Effector memory CD8-positive, alpha-beta T cell (primary cell): ENCODE measurements at regions not wholly inside any gene's neighbourhood (a gene's known extent, or its start where the extent isn't known, plus 50 kb on each side); places are given as distances from the start of the nearest gene placed in this dataset.

Source experiments
- ATAC-seq: fragments of 150-1000 bp; cut with Tn5 transposase; replicated peaks from 2 replicates; pipeline ENCODE4 v1.10.0; 2021; ENCODE audit warnings: mild to moderate bottlenecking, moderate library complexity
- DNase-seq, 3 experiments: peaks; one replicate each; pipeline ENCODE4 v3.0.0; 2021
- H3K27ac Mint-ChIP-seq, 2 donors: one replicate each; pipeline ENCODE4 v1.8.0; 2022; ENCODE audit warnings: mild to moderate bottlenecking in 2 of 2, mixed read lengths in 2 of 2, moderate library complexity in 2 of 2
- H3K27me3 Mint-ChIP-seq, 2 donors: one replicate each; pipeline ENCODE4 v1.8.0; 2022; ENCODE audit warnings: mixed read lengths in 2 of 2
- H3K36me3 Mint-ChIP-seq: one replicate; pipeline ENCODE4 v1.8.0; 2022; ENCODE audit warnings: mild to moderate bottlenecking, moderate library complexity, mixed read lengths; ENCODE audit not compliant: insufficient read depth
- H3K4me1 Mint-ChIP-seq, 2 donors: one replicate each; pipeline ENCODE4 v1.8.0; 2022; ENCODE audit warnings: low read depth in 2 of 2, mixed read lengths in 2 of 2
- H3K4me3 Mint-ChIP-seq, 2 donors: one replicate each; pipeline ENCODE4 v1.8.0; 2022; ENCODE audit warnings: mild to moderate bottlenecking in 2 of 2, mixed read lengths in 2 of 2, moderate library complexity in 2 of 2
- H3K9me3 Mint-ChIP-seq, 2 donors: one replicate each; pipeline ENCODE4 v1.8.0; 2022; ENCODE audit warnings: mixed read lengths in 2 of 2

GRCh38 chr13:97520061-97520460 is 86.1 kb downstream of the RAP2A start:
- Mint-ChIP-seq H3K36me3 (no peaks in the 10 kb centered on the region), H3K27ac (no peak overlapping the region), H3K4me1 (no peaks in the 10 kb centered on the region), H3K4me3 (no peak overlapping the region), H3K9me3 (no peaks in the 10 kb centered on the region), H3K27me3 (peaks cover 0 to 12% of the 10 kb centered on the region in 2 donors)
- ATAC-seq (no peak), DNase-seq (no peak)

GRCh38 chr13:97520866-97521265 is 86.9 kb downstream of the RAP2A start:
- H3K4me1 Mint-ChIP-seq = no peaks in the 10 kb centered on the region
- no peak for ATAC-seq
- H3K36me3 Mint-ChIP-seq = no peaks in the 10 kb centered on the region
- no peak for DNase-seq
- H3K27ac Mint-ChIP-seq = no peak overlapping the region
- H3K27me3 Mint-ChIP-seq = peaks cover 0 to 12% of the 10 kb centered on the region in 2 donors
- H3K4me3 Mint-ChIP-seq = no peak overlapping the region
- no peaks in the 10 kb centered on the region for H3K9me3 Mint-ChIP-seq

GRCh38 chr13:97521726-97522125 is 87.8 kb downstream of the RAP2A start:
- Mint-ChIP-seq H3K27me3 (peaks cover 0 to 6% of the 10 kb centered on the region in 2 donors), H3K27ac (no peak overlapping the region), H3K9me3 (no peaks in the 10 kb centered on the region), H3K4me1 (no peaks in the 10 kb centered on the region), H3K36me3 (no peaks in the 10 kb centered on the region), H3K4me3 (no peak overlapping the region)
- no peak for DNase-seq
- no peak for ATAC-seq

GRCh38 chr13:97522243-97522642 is 88.3 kb downstream of the RAP2A start:
- H3K27ac Mint-ChIP-seq = no peak overlapping the region

GRCh38 chr13:97526556-97526955 is 92.6 kb downstream of the RAP2A start:
- H3K36me3 Mint-ChIP-seq = no peaks in the 10 kb centered on the region
- no peak for ATAC-seq
- H3K27me3 Mint-ChIP-seq = peaks cover 14 to 15% of the 10 kb centered on the region in 2 donors

More at GRCh38 chr13:97522243-97522642, 88.3 kb downstream of the RAP2A start:
- ATAC-seq = no peak
- Mint-ChIP-seq H3K4me3 (no peak overlapping the region), H3K4me1 (no peaks in the 10 kb centered on the region), H3K36me3 (no peaks in the 10 kb centered on the region), H3K27me3 (peaks cover 0 to 6% of the 10 kb centered on the region in 2 donors), H3K9me3 (no peaks in the 10 kb centered on the region)
- DNase-seq = no peak

GRCh38 chr13:97528518-97528917 is 94.5 kb downstream of the RAP2A start:
- DNase-seq (no peak), ATAC-seq (no peak)
- no peaks in the 10 kb centered on the region for H3K4me1 Mint-ChIP-seq
- H3K27ac Mint-ChIP-seq = no peak overlapping the region
- H3K36me3 Mint-ChIP-seq = no peaks in the 10 kb centered on the region
- H3K4me3 Mint-ChIP-seq = no peak overlapping the region
- H3K27me3 Mint-ChIP-seq = peaks cover 19 to 20% of the 10 kb centered on the region in 2 donors
- no peaks in the 10 kb centered on the region for H3K9me3 Mint-ChIP-seq

More at GRCh38 chr13:97526556-97526955, 92.6 kb downstream of the RAP2A start:
- DNase-seq = no peak
- no peaks in the 10 kb centered on the region for H3K9me3 Mint-ChIP-seq
- no peak overlapping the region for H3K4me3 Mint-ChIP-seq
- H3K27ac Mint-ChIP-seq = no peak overlapping the region
- no peaks in the 10 kb centered on the region for H3K4me1 Mint-ChIP-seq

GRCh38 chr13:97534540-97534939 is 100.6 kb downstream of the RAP2A start:
- no peak overlapping the region for H3K4me3 Mint-ChIP-seq
- peaks cover 20 to 25% of the 10 kb centered on the region in 2 donors for H3K27me3 Mint-ChIP-seq
- H3K27ac Mint-ChIP-seq = no peak overlapping the region
- no peak for ATAC-seq
- H3K4me1 Mint-ChIP-seq = no peaks in the 10 kb centered on the region
- H3K36me3 Mint-ChIP-seq = no peaks in the 10 kb centered on the region
- no peak for DNase-seq
- no peaks in the 10 kb centered on the region for H3K9me3 Mint-ChIP-seq

- H3K9me3 Mint-ChIP-seq = no peaks in the 10 kb centered on the region
- no peak for DNase-seq
Observed at GRCh38 chr13:97535614-97536013, 101.6 kb downstream of the RAP2A start.

GRCh38 chr13:97537110-97537509 is 103.1 kb downstream of the RAP2A start:
- H3K9me3 Mint-ChIP-seq = no peaks in the 10 kb centered on the region
- ATAC-seq = no peak
- H3K4me3 Mint-ChIP-seq = no peak overlapping the region
- DNase-seq = no peak
- H3K36me3 Mint-ChIP-seq = no peaks in the 10 kb centered on the region
- H3K27ac Mint-ChIP-seq = no peak overlapping the region
- H3K27me3 Mint-ChIP-seq = peaks cover 6 to 8% of the 10 kb centered on the region in 2 donors
- H3K4me1 Mint-ChIP-seq = no peaks in the 10 kb centered on the region

More at GRCh38 chr13:97535614-97536013, 101.6 kb downstream of the RAP2A start:
- Mint-ChIP-seq H3K27ac (no peak overlapping the region), H3K36me3 (no peaks in the 10 kb centered on the region), H3K4me1 (no peaks in the 10 kb centered on the region), H3K27me3 (peaks cover 16% of the 10 kb centered on the region in 2 donors), H3K4me3 (no peak overlapping the region)
- ATAC-seq = no peak

GRCh38 chr13:97538203-97538602 is 104.2 kb downstream of the RAP2A start:
- Mint-ChIP-seq H3K4me1 (no peaks in the 10 kb centered on the region), H3K4me3 (no peak overlapping the region), H3K9me3 (no peaks in the 10 kb centered on the region), H3K27me3 (peaks cover 10% of the 10 kb centered on the region in 2 donors), H3K36me3 (no peaks in the 10 kb centered on the region), H3K27ac (no peak overlapping the region)
- no peak for ATAC-seq
- DNase-seq = no peak

- H3K36me3 Mint-ChIP-seq = no peaks in the 10 kb centered on the region
- H3K9me3 Mint-ChIP-seq = no peaks in the 10 kb centered on the region
- no peaks in the 10 kb centered on the region for H3K4me1 Mint-ChIP-seq
- no peak for ATAC-seq
- DNase-seq = no peak
- H3K27me3 Mint-ChIP-seq = peaks cover 11 to 25% of the 10 kb centered on the region in 2 donors
- no peak overlapping the region for H3K4me3 Mint-ChIP-seq
- no peak overlapping the region for H3K27ac Mint-ChIP-seq
Observed at GRCh38 chr13:97539651-97540610, 106.0 kb downstream of the RAP2A start.

- Mint-ChIP-seq H3K4me3 (no peak overlapping the region), H3K36me3 (no peaks in the 10 kb centered on the region), H3K4me1 (no peaks in the 10 kb centered on the region), H3K27me3 (peaks cover 6 to 27% of the 10 kb centered on the region in 2 donors), H3K9me3 (no peaks in the 10 kb centered on the region), H3K27ac (no peak overlapping the region)
- no peak for ATAC-seq
- no peak for DNase-seq
Observed at GRCh38 chr13:97540696-97541095, 106.7 kb downstream of the RAP2A start.

GRCh38 chr13:97542102-97542685 is 108.2 kb downstream of the RAP2A start:
- H3K27me3 Mint-ChIP-seq = peaks cover 6 to 42% of the 10 kb centered on the region in 2 donors
- no peak overlapping the region for H3K27ac Mint-ChIP-seq
- peaks cover 4 to 6% of the 10 kb centered on the region in 2 donors for H3K4me1 Mint-ChIP-seq
- no peak overlapping the region for H3K4me3 Mint-ChIP-seq
- ATAC-seq = no peak
- no peaks in the 10 kb centered on the region for H3K9me3 Mint-ChIP-seq
- DNase-seq = no peak
- no peaks in the 10 kb centered on the region for H3K36me3 Mint-ChIP-seq
